ENCODE measurements at regions not wholly inside any gene's neighbourhood (a gene's known extent, or its start where the extent isn't known, plus 50 kb on each side); places are given as distances from the start of the nearest gene placed in this dataset.

- CTCF ChIA-PET (ENCODE audit: unreplicated experiment), result no interaction called here
- H3K36me3 ChIP-seq (ENCODE audit: insufficient read depth, low read length), result no peaks in the 10 kb centered on the region
- H3K27ac ChIP-seq (ENCODE audit: low read depth, low read length, poor library complexity, severe bottlenecking), result no peak overlapping the region
- no peaks in the 10 kb centered on the region for H3K9me3 ChIP-seq (ENCODE audit: low read length)
- H3K79me2 ChIP-seq (ENCODE audit: insufficient read depth, low read depth, low read length), result no peaks in the 10 kb centered on the region
- TF ChIP-seq EZH2phosphoT487 (IDR thresholded peaks at IDR 0.05; ENCODE audit: borderline replicate concordance, low read depth, low read length) (no peak), CTCF (conservative IDR thresholded peaks at IDR 0.05; ENCODE audit: low read length) (no peak)
- POLR2A ChIA-PET, result no interaction called here
- no peaks in the 10 kb centered on the region for H3K9me2 ChIP-seq (ENCODE audit: insufficient read depth, low read length)
- no peak overlapping the region for H2AFZ ChIP-seq (ENCODE audit: low read length)
- H3K4me1 ChIP-seq (ENCODE audit: insufficient read depth, low read length, poor library complexity, severe bottlenecking), result no peaks in the 10 kb centered on the region
- no peaks in the 10 kb centered on the region for H4K20me1 ChIP-seq (ENCODE audit: insufficient read depth, low read length)
- no peak overlapping the region for H3K4me3 ChIP-seq (ENCODE audit: low read depth, low read length, poor library complexity, severe bottlenecking)
- no peak for DNase-seq (ENCODE audit: low spot score)
- no peak overlapping the region for H3K4me2 ChIP-seq (ENCODE audit: low read length)
- no TSS peak for BruUV-seq (replicated peaks)
- intact Hi-C loops (cut with micrococcal nuclease; ENCODE audit: unreplicated experiment), result no loop called here
These were observed 515.1 kb upstream of the PTBP2 start for GRCh38 chr1:96206451-96206850.

- Histone ChIP-seq H3K27ac (ENCODE audit: low read depth, low read length, poor library complexity, severe bottlenecking) (no peak overlapping the region), H3K4me1 (ENCODE audit: insufficient read depth, low read length, poor library complexity, severe bottlenecking) (no peaks in the 10 kb centered on the region), H2AFZ (ENCODE audit: low read length) (no peak overlapping the region), H3K36me3 (ENCODE audit: insufficient read depth, low read length) (no peaks in the 10 kb centered on the region), H3K9me2 (ENCODE audit: insufficient read depth, low read length) (no peaks in the 10 kb centered on the region), H4K20me1 (ENCODE audit: insufficient read depth, low read length) (no peaks in the 10 kb centered on the region), H3K4me2 (ENCODE audit: low read length) (no peak overlapping the region), H3K79me2 (ENCODE audit: insufficient read depth, low read depth, low read length) (no peaks in the 10 kb centered on the region), H3K9me3 (ENCODE audit: low read length) (no peaks in the 10 kb centered on the region), H3K4me3 (ENCODE audit: low read depth, low read length, poor library complexity, severe bottlenecking) (no peak overlapping the region)
- TF ChIP-seq CTCF (conservative IDR thresholded peaks at IDR 0.05; ENCODE audit: low read length), result no peak
- TF ChIP-seq EZH2phosphoT487 (IDR thresholded peaks at IDR 0.05; ENCODE audit: borderline replicate concordance, low read depth, low read length), result no peak
- intact Hi-C loops (cut with micrococcal nuclease; ENCODE audit: unreplicated experiment), result no loop called here
- POLR2A ChIA-PET, result no interaction called here
- no peak for DNase-seq (ENCODE audit: low spot score)
- BruUV-seq (replicated peaks), result no TSS peak
- CTCF ChIA-PET (ENCODE audit: unreplicated experiment), result no interaction called here
These were observed 513.6 kb upstream of the PTBP2 start for GRCh38 chr1:96207936-96208335.

- Histone ChIP-seq H3K36me3 (ENCODE audit: insufficient read depth, low read length) (no peaks in the 10 kb centered on the region), H3K27ac (ENCODE audit: low read depth, low read length, poor library complexity, severe bottlenecking) (no peak overlapping the region), H4K20me1 (ENCODE audit: insufficient read depth, low read length) (no peaks in the 10 kb centered on the region), H3K9me3 (ENCODE audit: low read length) (no peaks in the 10 kb centered on the region), H3K79me2 (ENCODE audit: insufficient read depth, low read depth, low read length) (no peaks in the 10 kb centered on the region), H3K4me1 (ENCODE audit: insufficient read depth, low read length, poor library complexity, severe bottlenecking) (no peaks in the 10 kb centered on the region), H3K9me2 (ENCODE audit: insufficient read depth, low read length) (no peaks in the 10 kb centered on the region), H3K4me3 (ENCODE audit: low read depth, low read length, poor library complexity, severe bottlenecking) (no peak overlapping the region), H2AFZ (ENCODE audit: low read length) (no peak overlapping the region), H3K4me2 (ENCODE audit: low read length) (no peak overlapping the region)
- intact Hi-C loops (cut with micrococcal nuclease; ENCODE audit: unreplicated experiment), result no loop called here
- BruUV-seq (replicated peaks), result no TSS peak
- CTCF ChIA-PET (ENCODE audit: unreplicated experiment), result no interaction called here
- POLR2A ChIA-PET, result no interaction called here
- no peak for DNase-seq (ENCODE audit: low spot score)
- no peak for TF ChIP-seq EZH2phosphoT487 (IDR thresholded peaks at IDR 0.05; ENCODE audit: borderline replicate concordance, low read depth, low read length)
- no peak for TF ChIP-seq CTCF (conservative IDR thresholded peaks at IDR 0.05; ENCODE audit: low read length)
These were observed 513.2 kb upstream of the PTBP2 start for GRCh38 chr1:96208428-96208827.

Measured in OCI-LY7 (cell line).